Motor neuron (in vitro differentiated cells): ENCODE measurements at regions not wholly inside any gene's neighbourhood (a gene's known extent, or its start where the extent isn't known, plus 50 kb on each side); places are given as distances from the start of the nearest gene placed in this dataset.

ENCODE experiments used
- ATAC-seq, 8 experiments: fragments of 200-7000 bp; cut with Tn5 transposase; replicated peaks in 6 of 8; 2 replicates each; pipeline ENCODE4 v1.8.0; 2021; ENCODE audit warnings: mild to moderate bottlenecking in 8 of 8, moderate library complexity in 8 of 8
- H3K27ac ChIP-seq, 2 donors: fragments of 250-450 bp; sonication (Bioruptor Pico); 2 replicates each; pipeline ENCODE4 v1.9.0; 2021; ENCODE audit warnings: antibody characterized with exemption in 2 of 2, mild to moderate bottlenecking in 2 of 2, moderate library complexity in 1 of 2
- H3K4me1 ChIP-seq, 2 donors: fragments of 250-450 bp; sonication (Bioruptor Pico); replicated peaks in 1 of 2; 2 replicates each; pipeline ENCODE4 v1.6.1; 2021; ENCODE audit warnings: antibody characterized with exemption in 2 of 2, mild to moderate bottlenecking in 2 of 2, moderate library complexity in 1 of 2
- H3K4me3 ChIP-seq, 5 donors: fragments of 250-450 bp; sonication (Bioruptor Pico); 2 replicates each; pipeline ENCODE4 v1.9.0; 2021; ENCODE audit warnings: antibody characterized with exemption in 5 of 5, mild to moderate bottlenecking in 5 of 5, moderate library complexity in 4 of 5
- WGBS, 10 experiments: fragments of 450-650 bp; shearing (Covaris generic); methylation state at CpG; one replicate each; pipeline ENCODE4 v1.0.0; 2022; 5-methylcytosine and 5-hydroxymethylcytosine counted together
- in situ Hi-C, 9 experiments: fragments of 400-800 bp; cut with MboI; loops; one replicate each; pipeline ENCODE4 v1.15.0; 2021; ENCODE audit warnings: low sequenced_read_pairs in 9 of 9, low pct_unique_long_range_greater_than_20kb in 2 of 9; ENCODE audit not compliant: unreplicated experiment in 9 of 9

- peak in 4 of 8 experiments; percentile 15 to 90 (median 51) for ATAC-seq
- WGBS, 10 experiments: 40 to 100% (median 100%) methylated on average over 1 of the region's 1 CpG; no CpG with 5 or more reads in 3 of the 10 experiments
- in situ Hi-C loops: no loop called here
- Histone ChIP-seq H3K4me3 (no peak overlapping the region), H3K4me1 (peaks cover 5 to 7% of the 10 kb centered on the region in 2 donors), H3K27ac (no peak overlapping the region)
These were observed 128.9 kb upstream of the SOX5 start for GRCh38 chr12:24078318-24078765.

DNA sequence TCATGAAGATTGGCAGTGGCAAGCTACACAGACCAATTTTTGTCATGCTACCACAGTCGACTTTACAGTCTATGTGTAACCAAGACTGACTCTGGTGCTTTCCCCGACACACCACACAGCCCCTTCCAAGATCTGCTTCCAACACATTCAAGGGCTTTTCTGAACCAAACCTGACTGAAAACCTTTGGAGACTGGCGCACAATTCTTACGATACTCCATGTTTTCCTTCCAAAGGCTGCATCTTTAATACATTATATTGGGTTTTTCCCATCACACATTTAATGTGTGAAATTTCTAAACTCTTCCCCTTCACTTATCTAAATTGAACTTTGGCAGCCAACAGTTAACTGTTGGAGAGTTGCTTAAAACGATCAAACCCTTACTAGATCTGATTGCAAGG lies 127.7 kb upstream of the SOX5 start:
- WGBS, 10 experiments: 40 to 100% (median 94%) methylated on average over 1 to 5 of the region's 5 CpGs; no CpG with 5 or more reads in 1 of the 10 experiments

GRCh38 chr12:24075650-24076049 lies 126.2 kb upstream of the SOX5 start:
- ATAC-seq: peak in 3 of 8 experiments; percentile 34 to 82 (median 56)

More for the DNA sequence above, 127.7 kb upstream of the SOX5 start:
- H3K4me3 ChIP-seq: no peak overlapping the region
- peaks cover 5 to 7% of the 10 kb centered on the region in 2 donors for H3K4me1 ChIP-seq
- ATAC-seq: no peak
- no peak overlapping the region for H3K27ac ChIP-seq
- in situ Hi-C loops: no loop called here

GRCh38 chr12:24073170-24073810 lies 123.8 kb upstream of the SOX5 start:
- no peak overlapping the region for H3K27ac ChIP-seq
- 14 to 100% (median 89%) methylated on average over 1 to 3 of the region's 3 CpGs; no CpG with 5 or more reads in 1 of the 10 experiments for WGBS, 10 experiments
- peaks cover 0 to 3% of the 10 kb centered on the region in 2 donors for H3K4me1 ChIP-seq
- H3K4me3 ChIP-seq: no peak overlapping the region
- no peak for ATAC-seq
- in situ Hi-C loops: no loop called here

More at GRCh38 chr12:24075650-24076049, 126.2 kb upstream of the SOX5 start:
- H3K4me3 ChIP-seq: no peak overlapping the region
- H3K27ac ChIP-seq: no peak overlapping the region
- in situ Hi-C loops: no loop called here
- no peaks in the 10 kb centered on the region for H3K4me1 ChIP-seq
- 18 to 88% (median 53%) methylated on average over 1 of the region's 1 CpG; no CpG with 5 or more reads in 6 of the 10 experiments for WGBS, 10 experiments

- in situ Hi-C loops: no loop called here
- no peak for ATAC-seq
These were observed 122.8 kb upstream of the SOX5 start for GRCh38 chr12:24072302-24072701.

DNA sequence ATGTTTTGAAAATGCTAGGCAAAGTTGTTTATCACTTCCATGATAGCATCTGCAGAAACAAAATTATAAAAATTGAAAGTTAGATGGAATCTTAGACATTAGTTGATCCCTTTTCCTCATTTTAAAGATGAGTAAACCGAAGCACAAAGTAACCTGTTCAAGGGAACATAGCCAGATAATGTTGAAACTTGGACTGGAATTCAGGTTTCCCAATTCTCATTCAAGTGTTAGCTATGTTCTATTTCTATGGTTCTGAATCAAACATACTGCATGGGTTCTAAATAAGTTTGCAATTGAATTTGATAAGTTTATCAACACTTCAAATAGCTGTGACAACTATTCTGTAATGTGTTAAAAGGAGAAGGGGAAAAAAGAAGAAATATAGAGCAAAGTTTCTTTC lies 122.4 kb upstream of the SOX5 start:
- 13 to 100% (median 58%) methylated on average over 1 of the region's 1 CpG; no CpG with 5 or more reads in 3 of the 10 experiments for WGBS, 10 experiments
- no peak for ATAC-seq
- Histone ChIP-seq H3K27ac (no peak overlapping the region), H3K4me1 (peaks cover 0 to 3% of the 10 kb centered on the region in 2 donors), H3K4me3 (no peak overlapping the region)
- in situ Hi-C loops: no loop called here

More at GRCh38 chr12:24072302-24072701, 122.8 kb upstream of the SOX5 start:
- WGBS, 10 experiments: 38 to 100% (median 92%) methylated on average over 1 of the region's 1 CpG; no CpG with 5 or more reads in 3 of the 10 experiments
- H3K4me1 ChIP-seq: peaks cover 0 to 3% of the 10 kb centered on the region in 2 donors
- no peak overlapping the region for H3K4me3 ChIP-seq
- no peak overlapping the region for H3K27ac ChIP-seq

GRCh38 chr12:24069532-24070395 lies 120.3 kb upstream of the SOX5 start:
- peaks cover 0 to 3% of the 10 kb centered on the region in 2 donors for H3K4me1 ChIP-seq
- 0 to 75% (median 50%) methylated on average over 1 to 7 of the region's 7 CpGs; no CpG with 5 or more reads in 1 of the 10 experiments for WGBS, 10 experiments
- no peak overlapping the region for H3K4me3 ChIP-seq
- no peak overlapping the region for H3K27ac ChIP-seq
- ATAC-seq: peak in 5 of 8 experiments; percentile 62 to 100 (median 71)
- in situ Hi-C loops: no loop called here

GRCh38 chr12:24066865-24067264 lies 117.4 kb upstream of the SOX5 start:
- H3K27ac ChIP-seq: no peak overlapping the region
- in situ Hi-C loops: no loop called here
- ATAC-seq: peak in 2 of 8 experiments; percentile 79 to 82
- H3K4me1 ChIP-seq: peaks cover 0 to 3% of the 10 kb centered on the region in 2 donors
- 6 to 93% (median 54%) methylated on average over 1 to 2 of the region's 2 CpGs; no CpG with 5 or more reads in 2 of the 10 experiments for WGBS, 10 experiments
- H3K4me3 ChIP-seq: no peak overlapping the region

GRCh38 chr12:24066097-24066496 lies 116.6 kb upstream of the SOX5 start:
- Histone ChIP-seq H3K4me3 (no peak overlapping the region), H3K4me1 (peaks cover 0 to 3% of the 10 kb centered on the region in 2 donors), H3K27ac (no peak overlapping the region)
- no peak for ATAC-seq
- in situ Hi-C loops: no loop called here

- ATAC-seq: peak in 1 of 8 experiments; percentile 50
- in situ Hi-C loops: no loop called here
- H3K4me1 ChIP-seq: peaks cover 0 to 3% of the 10 kb centered on the region in 2 donors
- H3K4me3 ChIP-seq: no peak overlapping the region
- 0 to 100% (median 86%) methylated on average over 1 of the region's 1 CpG; no CpG with 5 or more reads in 4 of the 10 experiments for WGBS, 10 experiments
- no peak overlapping the region for H3K27ac ChIP-seq
These were observed 113.3 kb upstream of the SOX5 start for GRCh38 chr12:24062642-24063245.

DNA sequence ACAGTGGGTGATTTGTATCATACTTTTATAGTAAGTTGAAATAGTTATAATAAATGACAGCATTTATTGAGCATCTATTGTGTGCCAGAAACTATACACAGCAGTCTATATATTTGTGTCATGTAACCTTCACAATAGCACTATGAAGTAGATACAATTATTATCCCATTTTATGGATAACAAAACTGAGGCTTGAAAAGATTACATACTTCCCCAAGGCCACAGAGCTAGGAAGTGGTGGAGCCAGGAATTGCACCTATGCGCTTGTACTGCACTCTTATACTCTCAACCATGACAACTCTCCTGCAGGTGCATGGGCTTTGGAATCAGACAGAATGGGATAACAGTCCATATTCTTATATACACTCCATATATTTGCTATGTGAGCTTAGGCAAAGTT lies 110.6 kb upstream of the SOX5 start:
- ATAC-seq: no peak
- 60 to 100% (median 100%) methylated on average over 1 of the region's 1 CpG; no CpG with 5 or more reads in 2 of the 10 experiments for WGBS, 10 experiments
- Histone ChIP-seq H3K27ac (no peak overlapping the region), H3K4me3 (no peak overlapping the region), H3K4me1 (peaks cover 0 to 4% of the 10 kb centered on the region in 2 donors)
- in situ Hi-C loops: no loop called here

DNA sequence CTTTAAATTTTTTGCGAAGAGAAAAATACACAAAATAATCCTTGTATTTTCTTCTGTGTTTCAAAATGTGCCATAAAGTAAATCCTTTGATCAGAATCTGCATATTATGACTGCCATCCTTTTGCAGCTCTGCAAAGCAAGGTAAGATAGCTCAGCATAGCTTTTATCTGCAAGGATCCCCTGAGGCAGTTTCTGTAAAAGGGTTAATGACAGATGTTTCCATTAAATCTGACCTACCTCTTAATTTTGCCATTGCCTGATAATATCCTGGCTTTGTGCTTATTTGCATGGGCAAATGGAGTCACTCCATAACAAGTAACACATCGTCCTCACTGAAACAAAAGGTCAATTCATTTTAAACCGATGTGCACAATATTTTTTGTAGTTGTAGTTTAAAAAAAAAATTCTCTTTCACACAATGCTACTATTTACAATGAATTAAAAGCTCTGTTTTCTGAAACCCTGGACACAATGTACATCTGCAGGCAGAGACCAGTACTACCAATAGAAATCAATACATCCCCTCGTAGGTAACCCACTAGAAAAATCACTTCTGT lies 108.5 kb upstream of the SOX5 start:
- H3K27ac ChIP-seq: no peak overlapping the region
- in situ Hi-C loops: no loop called here
- H3K4me1 ChIP-seq: peaks cover 0 to 4% of the 10 kb centered on the region in 2 donors
- no peak overlapping the region for H3K4me3 ChIP-seq
- WGBS, 10 experiments: 10 to 93% (median 81%) methylated on average over 1 to 4 of the region's 4 CpGs
- no peak for ATAC-seq
